Stimulated activated CD4-positive, alpha-beta T cell treated with anti-CD3 and anti-CD28 coated beads, TNF-alpha, amount 100 ng/mL, for 24 hours (primary cell): ENCODE measurements at regions not wholly inside any gene's neighbourhood (a gene's known extent, or its start where the extent isn't known, plus 50 kb on each side); places are given as distances from the start of the nearest gene placed in this dataset.
"Not testable (repeated sequence)": the region's sequence is repeated elsewhere in the genome, so short reads cannot be mapped to it uniquely, and the experiment has no call there.

Source experiments
- DNase-seq, 3 experiments: peaks; one replicate each; pipeline ENCODE4 v3.0.0-alpha.2; 2020; ENCODE audit warnings: low read depth in 3 of 3

- DNase-seq: no peak
Observed at GRCh38 chr1:30159015-30159414, 564.4 kb downstream of the MATN1 start.

- DNase-seq: not testable (repeated sequence)
Observed at GRCh38 chr1:30155698-30156097, 567.7 kb downstream of the MATN1 start.

GRCh38 chr1:30155253-30155652 lies 568.1 kb downstream of the MATN1 start:
- not testable (repeated sequence) for DNase-seq

- DNase-seq: no peak
Observed at GRCh38 chr1:30153743-30154449, 569.5 kb downstream of the MATN1 start.

- DNase-seq: no peak
Observed at GRCh38 chr1:30151826-30152225, 571.6 kb downstream of the MATN1 start.

- DNase-seq: no peak
Observed at GRCh38 chr1:30151119-30151518, 572.3 kb downstream of the MATN1 start.

GRCh38 chr1:30149226-30149625 lies 574.2 kb downstream of the MATN1 start:
- no peak for DNase-seq

- no peak for DNase-seq
Observed at GRCh38 chr1:30148676-30149075, 574.7 kb downstream of the MATN1 start.

- DNase-seq: no peak
Observed at GRCh38 chr1:30147188-30147587, 576.2 kb downstream of the MATN1 start.

- no peak for DNase-seq
Observed at GRCh38 chr1:30146448-30146847, 576.9 kb downstream of the MATN1 start.

- DNase-seq: no peak
Observed at GRCh38 chr1:30145723-30146303, 577.6 kb downstream of the MATN1 start.

- no peak for DNase-seq
Observed at GRCh38 chr1:30144831-30145230, 578.6 kb downstream of the MATN1 start.

- DNase-seq: no peak
Observed at GRCh38 chr1:30143517-30143916, 579.9 kb downstream of the MATN1 start.

GRCh38 chr1:30140566-30140965 lies 582.8 kb downstream of the MATN1 start:
- DNase-seq: no peak

- DNase-seq: no peak
Observed at GRCh38 chr1:30138891-30139290, 584.5 kb downstream of the MATN1 start.

- DNase-seq: no peak
Observed at GRCh38 chr1:30137001-30137400, 586.4 kb downstream of the MATN1 start.

GRCh38 chr1:30135698-30136097 lies 587.7 kb downstream of the MATN1 start:
- no peak for DNase-seq

GRCh38 chr1:30134466-30135217 lies 588.7 kb downstream of the MATN1 start:
- DNase-seq: no peak

- DNase-seq: no peak
Observed at GRCh38 chr1:30133414-30134055, 589.9 kb downstream of the MATN1 start.

GRCh38 chr1:30132602-30133286 lies 590.6 kb downstream of the MATN1 start:
- no peak for DNase-seq

GRCh38 chr1:30130566-30130965 lies 592.8 kb downstream of the MATN1 start:
- DNase-seq: not testable (repeated sequence)

GRCh38 chr1:30130099-30130498 lies 593.3 kb downstream of the MATN1 start:
- no peak for DNase-seq
